Neural cell (in vitro differentiated cells): ENCODE measurements at regions not wholly inside any gene's neighbourhood (a gene's known extent, or its start where the extent isn't known, plus 50 kb on each side); places are given as distances from the start of the nearest gene placed in this dataset.

Experiments used
- H2AFZ ChIP-seq: fragments of 200-600, 300-800 bp; sonication (generic), shearing (Covaris generic); 2 replicates; pipeline ENCODE4 v1.6.0; 2014; ENCODE audit warnings: low read depth, mild to moderate bottlenecking, antibody characterized with exemption, low read length, moderate library complexity
- H3F3A ChIP-seq: fragments of 200-600 bp; shearing (Covaris generic); 2 replicates; pipeline ENCODE4 v1.6.1; 2016; ENCODE audit warnings: mild to moderate bottlenecking, moderate library complexity, mixed read lengths, antibody characterized with exemption, low read length; ENCODE audit not compliant: insufficient read depth, poor library complexity, severe bottlenecking
- H3K27ac ChIP-seq: fragments of 200-600, 300-800 bp; sonication (generic), shearing (Covaris generic); 2 replicates; pipeline ENCODE4 v1.5.1; 2014; ENCODE audit warnings: mild to moderate bottlenecking, low read length, moderate library complexity
- H3K27me3 ChIP-seq: fragments of 300-800, 200-600 bp; sonication (generic), shearing (Covaris generic); 2 replicates; pipeline ENCODE4 v1.6.0; 2014; ENCODE audit warnings: mild to moderate bottlenecking, low read depth, low read length, moderate library complexity; ENCODE audit not compliant: insufficient read depth
- H3K36me3 ChIP-seq: fragments of 300-800, 200-600 bp; sonication (generic), shearing (Covaris generic); 2 replicates; pipeline ENCODE4 v1.5.1; 2014; ENCODE audit warnings: mild to moderate bottlenecking, antibody characterized with exemption, low read length, moderate library complexity; ENCODE audit not compliant: insufficient read depth
- H3K4me2 ChIP-seq: fragments of 300-800, 200-600 bp; sonication (generic), shearing (Covaris generic); 2 replicates; pipeline ENCODE4 v1.6.0; 2014; ENCODE audit warnings: mild to moderate bottlenecking, low read length
- H3K4me3 ChIP-seq: fragments of 300-800, 200-600 bp; sonication (generic), shearing (Covaris generic); 2 replicates; pipeline ENCODE4 v1.5.1; 2014; ENCODE audit warnings: mild to moderate bottlenecking, low read length, moderate library complexity
- H3K79me2 ChIP-seq: fragments of 200-600 bp; shearing (Covaris generic); replicated peaks from 2 replicates; pipeline ENCODE4 v1.6.0; 2014; ENCODE audit warnings: mild to moderate bottlenecking, low read length, moderate library complexity; ENCODE audit not compliant: insufficient read depth
- H3K9ac ChIP-seq: fragments of 300-800, 200-600 bp; sonication (generic), shearing (Covaris generic); 2 replicates; pipeline ENCODE4 v1.6.1; 2016; ENCODE audit warnings: mild to moderate bottlenecking, low read length, mixed read lengths
- H3K9me2 ChIP-seq: fragments of 200-600 bp; shearing (Covaris generic); 2 replicates; pipeline ENCODE4 v1.6.1; 2016; ENCODE audit warnings: mild to moderate bottlenecking, low read length, mixed read lengths; ENCODE audit not compliant: insufficient read depth
- H3K9me3 ChIP-seq: fragments of 200-600, 300-800 bp; sonication (generic), shearing (Covaris generic); 2 replicates; pipeline ENCODE4 v1.6.1; 2016; ENCODE audit warnings: mild to moderate bottlenecking, mixed run types, low read length, moderate library complexity, mixed read lengths
- H4K20me1 ChIP-seq: fragments of 200-600 bp; shearing (Covaris generic); 2 replicates; pipeline ENCODE4 v1.6.1; 2016; ENCODE audit warnings: mild to moderate bottlenecking, mixed run types; ENCODE audit not compliant: insufficient read depth
- EP300 ChIP-seq: fragments of 450-650 bp; conservative IDR thresholded peaks from 2 replicates; pipeline ENCODE4 v1.6.1; 2014; ENCODE audit warnings: antibody characterized with exemption, mild to moderate bottlenecking, moderate library complexity; ENCODE audit not compliant: poor library complexity, severe bottlenecking
- EZH2 ChIP-seq: fragments of 200-600, 300-800 bp; shearing (Covaris generic), sonication (generic); IDR thresholded peaks from 2 replicates; pipeline ENCODE4 v1.6.1; 2014; ENCODE audit warnings: antibody characterized with exemption, low read length, borderline replicate concordance, mild to moderate bottlenecking; ENCODE audit not compliant: insufficient read depth, poor library complexity, severe bottlenecking
- MXI1 ChIP-seq: fragments of 450-650 bp; conservative IDR thresholded peaks from 2 replicates; pipeline ENCODE4 v1.6.1; 2014; ENCODE audit warnings: antibody characterized with exemption, mild to moderate bottlenecking; ENCODE audit not compliant: poor library complexity, severe bottlenecking
- POLR2AphosphoS5 ChIP-seq: IDR thresholded peaks from 2 replicates; pipeline ENCODE4 v1.6.1; 2012
- RAD21 ChIP-seq: fragments of 450-650 bp; conservative IDR thresholded peaks from 2 replicates; pipeline ENCODE4 v1.6.1; 2014; ENCODE audit warnings: antibody characterized with exemption, mild to moderate bottlenecking, moderate library complexity
- SMC3 ChIP-seq: fragments of 450-650 bp; conservative IDR thresholded peaks from 2 replicates; pipeline ENCODE4 v1.6.1; 2014; ENCODE audit warnings: antibody characterized with exemption, mild to moderate bottlenecking, moderate library complexity; ENCODE audit not compliant: poor library complexity
- TAF1 ChIP-seq: IDR thresholded peaks from 2 replicates; pipeline ENCODE4 v1.6.1; 2012; ENCODE audit warnings: low read depth
- TF ChIP-seq, protein P1 (sequence below): IDR thresholded peaks from 2 replicates; pipeline ENCODE4 v1.6.1; 2012; ENCODE audit warnings: borderline replicate concordance
- TF ChIP-seq, protein P2 (sequence below): fragments of 450-650 bp; IDR thresholded peaks from 2 replicates; pipeline ENCODE4 v1.5.1; 2014; ENCODE audit warnings: antibody characterized with exemption, mild to moderate bottlenecking, moderate library complexity; ENCODE audit not compliant: poor library complexity, severe bottlenecking

DNA sequence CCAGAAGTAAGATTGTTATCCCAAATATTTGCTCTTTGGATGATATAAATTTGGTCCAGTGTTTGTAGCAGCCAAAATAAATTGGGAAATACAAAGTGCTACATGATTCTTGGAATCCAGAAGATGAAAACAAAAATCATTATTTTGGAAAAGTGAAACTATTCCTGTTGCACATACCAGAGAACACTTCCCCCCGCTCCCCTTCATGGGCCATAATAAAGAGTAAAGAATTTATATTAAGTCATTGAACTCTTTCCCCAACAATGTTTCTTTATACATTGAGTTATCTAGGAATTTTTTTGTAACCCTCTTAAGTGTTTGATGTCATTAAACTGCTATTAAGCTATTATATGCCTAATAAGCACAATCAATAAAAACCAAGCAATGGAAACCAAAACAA is 490.4 kb upstream of the HS3ST5 start:
- Histone ChIP-seq H3K27ac (no peak overlapping the region), H2AFZ (no peak overlapping the region), H3K4me2 (no peak overlapping the region), H4K20me1 (no peaks in the 10 kb centered on the region), H3K79me2 (no peaks in the 10 kb centered on the region), H3K36me3 (no peaks in the 10 kb centered on the region), H3K9ac (no peak overlapping the region), H3K9me3 (no peaks in the 10 kb centered on the region), H3K4me3 (no peak overlapping the region), H3F3A (no peaks in the 10 kb centered on the region), H3K27me3 (no peaks in the 10 kb centered on the region), H3K9me2 (no peaks in the 10 kb centered on the region)
- TF ChIP-seq RAD21: no peak
- TF ChIP-seq, protein P1, sequence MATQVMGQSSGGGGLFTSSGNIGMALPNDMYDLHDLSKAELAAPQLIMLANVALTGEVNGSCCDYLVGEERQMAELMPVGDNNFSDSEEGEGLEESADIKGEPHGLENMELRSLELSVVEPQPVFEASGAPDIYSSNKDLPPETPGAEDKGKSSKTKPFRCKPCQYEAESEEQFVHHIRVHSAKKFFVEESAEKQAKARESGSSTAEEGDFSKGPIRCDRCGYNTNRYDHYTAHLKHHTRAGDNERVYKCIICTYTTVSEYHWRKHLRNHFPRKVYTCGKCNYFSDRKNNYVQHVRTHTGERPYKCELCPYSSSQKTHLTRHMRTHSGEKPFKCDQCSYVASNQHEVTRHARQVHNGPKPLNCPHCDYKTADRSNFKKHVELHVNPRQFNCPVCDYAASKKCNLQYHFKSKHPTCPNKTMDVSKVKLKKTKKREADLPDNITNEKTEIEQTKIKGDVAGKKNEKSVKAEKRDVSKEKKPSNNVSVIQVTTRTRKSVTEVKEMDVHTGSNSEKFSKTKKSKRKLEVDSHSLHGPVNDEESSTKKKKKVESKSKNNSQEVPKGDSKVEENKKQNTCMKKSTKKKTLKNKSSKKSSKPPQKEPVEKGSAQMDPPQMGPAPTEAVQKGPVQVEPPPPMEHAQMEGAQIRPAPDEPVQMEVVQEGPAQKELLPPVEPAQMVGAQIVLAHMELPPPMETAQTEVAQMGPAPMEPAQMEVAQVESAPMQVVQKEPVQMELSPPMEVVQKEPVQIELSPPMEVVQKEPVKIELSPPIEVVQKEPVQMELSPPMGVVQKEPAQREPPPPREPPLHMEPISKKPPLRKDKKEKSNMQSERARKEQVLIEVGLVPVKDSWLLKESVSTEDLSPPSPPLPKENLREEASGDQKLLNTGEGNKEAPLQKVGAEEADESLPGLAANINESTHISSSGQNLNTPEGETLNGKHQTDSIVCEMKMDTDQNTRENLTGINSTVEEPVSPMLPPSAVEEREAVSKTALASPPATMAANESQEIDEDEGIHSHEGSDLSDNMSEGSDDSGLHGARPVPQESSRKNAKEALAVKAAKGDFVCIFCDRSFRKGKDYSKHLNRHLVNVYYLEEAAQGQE: no peak
- TF ChIP-seq EP300: no peak
- TF ChIP-seq MXI1: no peak
- TF ChIP-seq, protein P2, sequence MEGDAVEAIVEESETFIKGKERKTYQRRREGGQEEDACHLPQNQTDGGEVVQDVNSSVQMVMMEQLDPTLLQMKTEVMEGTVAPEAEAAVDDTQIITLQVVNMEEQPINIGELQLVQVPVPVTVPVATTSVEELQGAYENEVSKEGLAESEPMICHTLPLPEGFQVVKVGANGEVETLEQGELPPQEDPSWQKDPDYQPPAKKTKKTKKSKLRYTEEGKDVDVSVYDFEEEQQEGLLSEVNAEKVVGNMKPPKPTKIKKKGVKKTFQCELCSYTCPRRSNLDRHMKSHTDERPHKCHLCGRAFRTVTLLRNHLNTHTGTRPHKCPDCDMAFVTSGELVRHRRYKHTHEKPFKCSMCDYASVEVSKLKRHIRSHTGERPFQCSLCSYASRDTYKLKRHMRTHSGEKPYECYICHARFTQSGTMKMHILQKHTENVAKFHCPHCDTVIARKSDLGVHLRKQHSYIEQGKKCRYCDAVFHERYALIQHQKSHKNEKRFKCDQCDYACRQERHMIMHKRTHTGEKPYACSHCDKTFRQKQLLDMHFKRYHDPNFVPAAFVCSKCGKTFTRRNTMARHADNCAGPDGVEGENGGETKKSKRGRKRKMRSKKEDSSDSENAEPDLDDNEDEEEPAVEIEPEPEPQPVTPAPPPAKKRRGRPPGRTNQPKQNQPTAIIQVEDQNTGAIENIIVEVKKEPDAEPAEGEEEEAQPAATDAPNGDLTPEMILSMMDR: no peak
- TF ChIP-seq SMC3: no peak
- no peak for TF ChIP-seq POLR2AphosphoS5
- TF ChIP-seq EZH2: no peak
- TF ChIP-seq TAF1: no peak

DNA sequence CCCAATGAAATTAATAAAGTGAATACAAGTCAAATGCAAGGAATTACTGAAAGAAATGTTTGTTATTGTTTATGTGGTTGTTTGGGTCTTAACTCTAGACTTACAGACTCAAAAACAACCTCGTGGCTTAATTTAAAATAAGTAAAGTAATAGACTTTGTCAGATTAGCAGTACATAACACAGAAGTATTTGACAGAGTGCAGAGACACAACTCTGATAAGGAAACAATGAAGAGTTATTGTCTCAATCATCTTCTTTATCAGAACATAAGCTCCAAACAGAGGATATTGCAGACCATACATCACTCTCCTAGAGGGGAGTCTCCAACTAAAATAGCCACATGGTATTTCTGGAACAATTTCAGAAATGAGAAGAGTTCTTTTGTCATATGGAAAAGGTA is 487.7 kb upstream of the HS3ST5 start:
- Histone ChIP-seq H3K4me3 (no peak overlapping the region), H3F3A (no peaks in the 10 kb centered on the region), H3K9me3 (no peaks in the 10 kb centered on the region), H3K79me2 (no peaks in the 10 kb centered on the region), H2AFZ (no peak overlapping the region), H3K36me3 (no peaks in the 10 kb centered on the region), H3K9me2 (no peaks in the 10 kb centered on the region), H3K4me2 (no peak overlapping the region), H4K20me1 (no peaks in the 10 kb centered on the region), H3K27ac (no peak overlapping the region), H3K27me3 (no peaks in the 10 kb centered on the region), H3K9ac (no peak overlapping the region)
- TF ChIP-seq RAD21 (no peak), MXI1 (no peak), POLR2AphosphoS5 (no peak), TAF1 (no peak), SMC3 (no peak), EP300 (no peak), EZH2 (no peak)
- TF ChIP-seq, protein P1: no peak
- TF ChIP-seq, protein P2: no peak
